SJSA1 (cell line): ENCODE measurements at regions not wholly inside any gene's neighbourhood (a gene's known extent, or its start where the extent isn't known, plus 50 kb on each side); places are given as distances from the start of the nearest gene placed in this dataset.
"Not testable (repeated sequence)": the region's sequence is repeated elsewhere in the genome, so short reads cannot be mapped to it uniquely, and the experiment has no call there.

ENCODE experiments used
- DNase-seq, 2 experiments: peaks; one replicate each; pipeline ENCODE4 v3.0.0-alpha.2; 2015 to 2020; ENCODE audit warnings: low spot score in 2 of 2, low read depth in 1 of 2
- H3K27ac ChIP-seq: fragments of 250-450 bp; sonication (Bioruptor Pico); 2 replicates; pipeline ENCODE4 v1.5.1; 2020; ENCODE audit warnings: mild to moderate bottlenecking, moderate library complexity
- H3K27me3 ChIP-seq: fragments of 250-450 bp; sonication (Bioruptor Pico); replicated peaks from 2 replicates; pipeline ENCODE4 v1.5.1; 2020; ENCODE audit warnings: mild to moderate bottlenecking, moderate library complexity
- H3K36me3 ChIP-seq: fragments of 250-450 bp; sonication (Bioruptor Pico); 2 replicates; pipeline ENCODE4 v1.5.1; 2020; ENCODE audit warnings: mild to moderate bottlenecking
- H3K4me1 ChIP-seq: fragments of 250-450 bp; sonication (Bioruptor Pico); replicated peaks from 2 replicates; pipeline ENCODE4 v1.6.1; 2021; ENCODE audit warnings: mild to moderate bottlenecking
- H3K4me3 ChIP-seq: fragments of 250-450 bp; sonication (Bioruptor Pico); 2 replicates; pipeline ENCODE4 v1.5.1; 2020; ENCODE audit warnings: mild to moderate bottlenecking
- H3K9me3 ChIP-seq: fragments of 250-450 bp; sonication (Bioruptor Pico); replicated peaks from 2 replicates; pipeline ENCODE4 v1.5.1; 2020; ENCODE audit warnings: mild to moderate bottlenecking

GRCh38 chr19:34049944-34050343 is 122.4 kb upstream of the LSM14A start:
- Histone ChIP-seq H3K27me3 (peaks cover 4% of the 10 kb centered on the region), H3K27ac (no peak overlapping the region), H3K4me3 (no peak overlapping the region), H3K4me1 (no peaks in the 10 kb centered on the region), H3K9me3 (no peaks in the 10 kb centered on the region), H3K36me3 (no peaks in the 10 kb centered on the region)
- no peak for DNase-seq

- H3K4me3 ChIP-seq, H3K36me3 ChIP-seq, H3K27ac ChIP-seq, H3K27me3 ChIP-seq, H3K9me3 ChIP-seq, DNase-seq, H3K4me1 ChIP-seq: not testable (repeated sequence)
Measured at GRCh38 chr19:34050430-34050829, 121.9 kb upstream of the LSM14A start.

GRCh38 chr19:34051255-34051654 is 121.0 kb upstream of the LSM14A start:
- no peak overlapping the region for H3K4me3 ChIP-seq
- no peaks in the 10 kb centered on the region for H3K36me3 ChIP-seq
- DNase-seq, result no peak
- H3K27ac ChIP-seq, result no peak overlapping the region
- peaks cover 9% of the 10 kb centered on the region for H3K27me3 ChIP-seq
- no peaks in the 10 kb centered on the region for H3K9me3 ChIP-seq
- no peaks in the 10 kb centered on the region for H3K4me1 ChIP-seq

GRCh38 chr19:34057155-34057554 is 115.1 kb upstream of the LSM14A start:
- Histone ChIP-seq H3K4me1 (no peaks in the 10 kb centered on the region), H3K9me3 (no peaks in the 10 kb centered on the region), H3K36me3 (no peaks in the 10 kb centered on the region), H3K27me3 (peaks cover 8% of the 10 kb centered on the region), H3K4me3 (no peak overlapping the region), H3K27ac (no peak overlapping the region)
- DNase-seq, result no peak

- no peaks in the 10 kb centered on the region for H3K27me3 ChIP-seq
- DNase-seq, result no peak
- H3K4me3 ChIP-seq, result no peak overlapping the region
- no peaks in the 10 kb centered on the region for H3K9me3 ChIP-seq
- no peaks in the 10 kb centered on the region for H3K36me3 ChIP-seq
- peaks cover 8% of the 10 kb centered on the region for H3K4me1 ChIP-seq
- H3K27ac ChIP-seq, result no peak overlapping the region
Measured at GRCh38 chr19:34066007-34066643, 106.2 kb upstream of the LSM14A start.

- H3K27ac ChIP-seq, result peak overlapping the region; percentile 21; the same call in 1 of the 2 replicates
- no peak overlapping the region for H3K4me3 ChIP-seq
- H3K4me1 ChIP-seq, result peaks cover 8% of the 10 kb centered on the region
- H3K36me3 ChIP-seq, result no peaks in the 10 kb centered on the region
- H3K9me3 ChIP-seq, result no peaks in the 10 kb centered on the region
- H3K27me3 ChIP-seq, result no peaks in the 10 kb centered on the region
- DNase-seq, result peak in 1 of 2 experiments; percentile 18
Measured at GRCh38 chr19:34067861-34068271, 104.4 kb upstream of the LSM14A start.

GRCh38 chr19:34075661-34076091 is 96.6 kb upstream of the LSM14A start:
- no peak for DNase-seq
- Histone ChIP-seq H3K27ac (no peak overlapping the region), H3K27me3 (no peaks in the 10 kb centered on the region; the same call in 1 of the 2 replicates), H3K4me3 (no peak overlapping the region), H3K36me3 (no peaks in the 10 kb centered on the region), H3K9me3 (no peaks in the 10 kb centered on the region), H3K4me1 (no peaks in the 10 kb centered on the region)

- no peaks in the 10 kb centered on the region for H3K4me1 ChIP-seq
- no peak overlapping the region for H3K27ac ChIP-seq
- no peak for DNase-seq
- no peaks in the 10 kb centered on the region for H3K36me3 ChIP-seq
- peaks cover 13% of the 10 kb centered on the region for H3K27me3 ChIP-seq
- H3K4me3 ChIP-seq, result no peak overlapping the region
- H3K9me3 ChIP-seq, result no peaks in the 10 kb centered on the region
Measured at GRCh38 chr19:34082289-34083077, 89.8 kb upstream of the LSM14A start.

GRCh38 chr19:34084396-34085145 is 87.7 kb upstream of the LSM14A start:
- no peak overlapping the region for H3K4me3 ChIP-seq
- H3K9me3 ChIP-seq, result no peaks in the 10 kb centered on the region
- H3K4me1 ChIP-seq, result no peaks in the 10 kb centered on the region
- H3K36me3 ChIP-seq, result no peaks in the 10 kb centered on the region
- no peak overlapping the region for H3K27ac ChIP-seq
- no peak for DNase-seq
- H3K27me3 ChIP-seq, result peaks cover 13% of the 10 kb centered on the region

GRCh38 chr19:34085336-34085735 is 87.0 kb upstream of the LSM14A start:
- no peak overlapping the region for H3K27ac ChIP-seq
- H3K9me3 ChIP-seq, result no peaks in the 10 kb centered on the region
- H3K36me3 ChIP-seq, result no peaks in the 10 kb centered on the region
- H3K4me1 ChIP-seq, result no peaks in the 10 kb centered on the region
- H3K27me3 ChIP-seq, result peaks cover 13% of the 10 kb centered on the region
- no peak overlapping the region for H3K4me3 ChIP-seq
- no peak for DNase-seq

GRCh38 chr19:34088292-34088691 is 84.0 kb upstream of the LSM14A start:
- Histone ChIP-seq H3K27me3 (peaks cover 8% of the 10 kb centered on the region), H3K4me3 (no peak overlapping the region), H3K36me3 (no peaks in the 10 kb centered on the region), H3K27ac (no peak overlapping the region), H3K9me3 (no peaks in the 10 kb centered on the region), H3K4me1 (no peaks in the 10 kb centered on the region)
- DNase-seq, result no peak

- Histone ChIP-seq H3K9me3 (no peaks in the 10 kb centered on the region), H3K36me3 (no peaks in the 10 kb centered on the region), H3K4me3 (no peak overlapping the region), H3K27me3 (no peaks in the 10 kb centered on the region; the same call in 1 of the 2 replicates), H3K27ac (no peak overlapping the region), H3K4me1 (no peaks in the 10 kb centered on the region)
- no peak for DNase-seq
Measured at GRCh38 chr19:34089566-34089965, 82.7 kb upstream of the LSM14A start.

- no peaks in the 10 kb centered on the region for H3K4me1 ChIP-seq
- H3K27me3 ChIP-seq, result peaks cover 10% of the 10 kb centered on the region
- no peak overlapping the region for H3K27ac ChIP-seq
- no peak overlapping the region for H3K4me3 ChIP-seq
- no peaks in the 10 kb centered on the region for H3K9me3 ChIP-seq
- no peak for DNase-seq
- H3K36me3 ChIP-seq, result no peaks in the 10 kb centered on the region
Measured at GRCh38 chr19:34094960-34095359, 77.3 kb upstream of the LSM14A start.

GRCh38 chr19:34095411-34095810 is 76.9 kb upstream of the LSM14A start:
- not testable (repeated sequence) for H3K4me1 ChIP-seq, H3K27me3 ChIP-seq, H3K9me3 ChIP-seq, H3K27ac ChIP-seq, H3K36me3 ChIP-seq, H3K4me3 ChIP-seq, DNase-seq
